Fibroblast of mammary gland (primary cell): ENCODE measurements at regions not wholly inside any gene's neighbourhood (a gene's known extent, or its start where the extent isn't known, plus 50 kb on each side); places are given as distances from the start of the nearest gene placed in this dataset.

Experiments
- DNase-seq: peaks from one replicate; pipeline ENCODE4 v3.0.0-alpha.2; 2010; ENCODE audit warnings: low read depth
- H3K4me3 ChIP-seq: 2 replicates; pipeline ENCODE4 v1.5.1; 2011; ENCODE audit warnings: low read depth, mild to moderate bottlenecking, low read length, moderate library complexity; ENCODE audit not compliant: control insufficient read depth
- CTCF ChIP-seq: conservative IDR thresholded peaks from 2 replicates; pipeline ENCODE4 v1.5.1; 2011; ENCODE audit warnings: low read depth, low read length, inconsistent platforms; ENCODE audit not compliant: control insufficient read depth, insufficient read depth

GRCh38 chr12:97385121-97385520, 77.5 kb upstream of the RMST start:
- TF ChIP-seq CTCF, result no peak
- no peak overlapping the region for H3K4me3 ChIP-seq
- DNase-seq, result no peak

GRCh38 chr12:97386133-97386581, 76.4 kb upstream of the RMST start:
- DNase-seq, result no peak
- TF ChIP-seq CTCF, result no peak
- H3K4me3 ChIP-seq, result no peak overlapping the region

GRCh38 chr12:97387844-97388243, 74.8 kb upstream of the RMST start:
- no peak for DNase-seq
- H3K4me3 ChIP-seq, result no peak overlapping the region
- no peak for TF ChIP-seq CTCF

- no peak overlapping the region for H3K4me3 ChIP-seq
- no peak for TF ChIP-seq CTCF
- DNase-seq, result no peak
Observed at GRCh38 chr12:97394657-97395056, 67.9 kb upstream of the RMST start.

GRCh38 chr12:97397008-97397407, 65.6 kb upstream of the RMST start:
- TF ChIP-seq CTCF, result no peak
- DNase-seq, result no peak
- H3K4me3 ChIP-seq, result no peak overlapping the region

GRCh38 chr12:97398704-97399103, 63.9 kb upstream of the RMST start:
- no peak overlapping the region for H3K4me3 ChIP-seq
- TF ChIP-seq CTCF, result no peak
- DNase-seq, result no peak

GRCh38 chr12:97404093-97404492, 58.5 kb upstream of the RMST start:
- TF ChIP-seq CTCF, result no peak
- no peak overlapping the region for H3K4me3 ChIP-seq
- DNase-seq, result no peak
